Activated CD8-positive, alpha-beta T cell treated with anti-CD3 and anti-CD28 coated beads for 36 hours (primary cell): ENCODE measurements at regions not wholly inside any gene's neighbourhood (a gene's known extent, or its start where the extent isn't known, plus 50 kb on each side); places are given as distances from the start of the nearest gene placed in this dataset.

Experiments
- ATAC-seq: fragments of 200-7000 bp; cut with Tn5 transposase; one replicate; pipeline ENCODE4 v1.10.0; 2021; ENCODE audit warnings: mild to moderate bottlenecking, moderate library complexity
- CTCF ChIA-PET: fragments of 350-600 bp; sonication (Branson Sonifier 250); formaldehyde crosslinking; loops from one replicate; lab custom pipeline; 2021; ENCODE audit warnings: antibody characterized with exemption; lab: Charles Lee
- POLR2A ChIA-PET: fragments of 350-600 bp; sonication (Branson Sonifier 250); formaldehyde crosslinking; loops from one replicate; lab custom pipeline; 2021; ENCODE audit warnings: antibody characterized with exemption; lab: Charles Lee
- DNase-seq: peaks from one replicate; pipeline ENCODE4 v3.0.0-alpha.2; 2020
- H3K27ac Mint-ChIP-seq: one replicate; pipeline ENCODE4 v1.8.0; 2021; ENCODE audit warnings: mild to moderate bottlenecking, mixed read lengths
- H3K27me3 Mint-ChIP-seq: one replicate; pipeline ENCODE4 v1.8.0; 2021; ENCODE audit warnings: mixed read lengths
- H3K36me3 Mint-ChIP-seq: one replicate; pipeline ENCODE4 v1.8.0; 2021; ENCODE audit warnings: low read depth, mixed read lengths
- H3K4me1 Mint-ChIP-seq: one replicate; pipeline ENCODE4 v1.8.0; 2021; ENCODE audit warnings: low read depth, mixed read lengths
- H3K4me3 Mint-ChIP-seq: one replicate; pipeline ENCODE4 v1.8.0; 2021; ENCODE audit warnings: mild to moderate bottlenecking, moderate library complexity, mixed read lengths
- H3K9me3 Mint-ChIP-seq: one replicate; pipeline ENCODE4 v1.8.0; 2021; ENCODE audit warnings: mixed read lengths
- CTCF ChIP-seq: fragments of 200-600 bp; IDR thresholded peaks from one replicate; pipeline ENCODE4 v1.8.0; 2022; ENCODE audit warnings: antibody characterized with exemption, mild to moderate bottlenecking
- intact Hi-C: fragments of 100-400 bp; cut with micrococcal nuclease; formaldehyde crosslinking; loops from one replicate; pipeline ENCODE4 v1.10.0; 2022

- Mint-ChIP-seq H3K9me3 (no peaks in the 10 kb centered on the region), H3K36me3 (no peaks in the 10 kb centered on the region), H3K27me3 (no peaks in the 10 kb centered on the region), H3K4me3 (no peak overlapping the region), H3K27ac (no peak overlapping the region), H3K4me1 (no peaks in the 10 kb centered on the region)
- no peak for DNase-seq
- ChIA-PET CTCF (no interaction called here), POLR2A (no interaction called here)
- intact Hi-C loops, result no loop called here
- no peak for ATAC-seq
- no peak for TF ChIP-seq CTCF
These were observed 255.9 kb downstream of the FAT3 start for GRCh38 chr11:92480499-92480898.

DNA sequence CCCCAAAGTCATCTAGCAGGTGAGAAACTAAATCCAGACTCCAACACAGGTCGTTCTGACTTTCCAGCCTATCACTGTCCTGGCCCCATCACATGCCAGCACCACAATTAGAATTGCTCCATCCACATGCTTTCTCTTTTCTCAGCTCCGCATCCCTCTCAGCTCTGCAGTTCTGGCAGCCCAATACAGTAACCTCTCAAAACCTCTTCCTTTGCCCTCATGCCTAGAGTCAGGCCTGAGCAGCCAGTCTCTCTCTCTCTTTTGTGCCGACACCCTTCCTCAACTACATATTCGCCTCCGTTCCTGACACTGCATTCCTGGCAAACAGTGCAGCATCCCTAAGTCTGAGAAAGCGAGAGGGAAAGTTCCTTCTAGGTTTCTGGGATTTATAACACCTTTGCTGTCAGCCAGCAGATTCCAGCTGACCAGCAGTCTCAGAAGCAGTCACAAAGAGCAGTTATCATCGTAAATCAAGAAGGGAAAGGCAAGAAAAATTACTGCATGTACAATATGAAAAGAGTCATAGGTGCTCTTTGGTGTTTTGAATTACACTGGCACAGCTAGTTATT, 258.0 kb downstream of the FAT3 start:
- Mint-ChIP-seq H3K9me3 (no peaks in the 10 kb centered on the region), H3K27ac (no peak overlapping the region), H3K36me3 (no peaks in the 10 kb centered on the region), H3K27me3 (no peaks in the 10 kb centered on the region), H3K4me1 (no peaks in the 10 kb centered on the region), H3K4me3 (no peak overlapping the region)
- intact Hi-C loops, result no loop called here
- DNase-seq, result no peak
- ATAC-seq, result no peak
- TF ChIP-seq CTCF, result no peak
- ChIA-PET CTCF (no interaction called here), POLR2A (no interaction called here)

DNA sequence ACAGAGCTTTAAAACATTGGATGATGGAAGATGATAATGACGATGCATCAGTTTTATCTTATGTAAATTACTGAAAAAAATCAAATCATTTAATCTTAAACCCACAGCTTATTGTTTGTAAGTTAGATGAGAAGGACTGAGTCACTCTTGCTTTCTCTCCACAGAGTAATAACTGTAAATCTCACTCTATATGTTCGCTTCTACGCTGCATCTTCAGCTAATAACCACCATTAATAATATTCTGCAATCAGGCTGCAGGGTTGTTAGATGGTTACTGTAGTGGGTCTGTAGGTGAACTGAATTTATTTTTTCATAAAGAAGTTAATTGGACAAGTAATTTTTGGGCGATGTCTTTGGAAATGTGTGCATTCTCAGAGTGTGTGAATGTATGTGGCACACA, 260.0 kb downstream of the FAT3 start:
- ChIA-PET CTCF (no interaction called here), POLR2A (no interaction called here)

DNA sequence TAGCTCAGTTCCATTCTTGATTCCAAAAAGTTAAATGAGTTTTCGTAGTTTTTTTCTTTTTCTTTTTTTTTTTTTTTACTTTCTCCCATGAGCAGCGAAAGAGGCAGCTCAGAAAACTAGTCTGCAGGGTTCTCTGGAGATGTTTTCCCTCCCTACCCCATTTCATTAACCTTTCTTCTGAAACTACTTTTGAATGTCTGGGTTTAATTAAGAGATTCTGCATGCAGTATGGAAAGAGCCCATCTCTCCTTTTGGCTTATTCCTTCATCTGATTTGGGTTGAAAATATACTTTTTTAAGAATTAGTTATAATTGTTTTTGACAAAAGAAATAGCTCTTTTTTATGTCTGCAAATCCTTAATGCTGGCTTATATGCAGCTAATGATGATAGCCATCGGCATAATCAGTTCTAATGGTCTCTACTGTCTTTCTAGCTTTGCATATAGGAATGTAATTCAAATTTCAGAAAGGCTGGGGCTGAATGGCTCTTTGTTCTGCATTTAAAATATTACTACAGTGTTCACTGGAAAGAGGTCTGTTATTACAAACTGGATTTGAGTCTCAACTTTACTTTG, 265.3 kb downstream of the FAT3 start:
- Mint-ChIP-seq H3K27ac (no peak overlapping the region), H3K36me3 (no peaks in the 10 kb centered on the region), H3K4me3 (no peak overlapping the region), H3K4me1 (no peaks in the 10 kb centered on the region), H3K27me3 (no peaks in the 10 kb centered on the region), H3K9me3 (no peaks in the 10 kb centered on the region)
- POLR2A ChIA-PET, result no interaction called here
- TF ChIP-seq CTCF, result no peak
- CTCF ChIA-PET, result no interaction called here
- intact Hi-C loops, result no loop called here
- ATAC-seq (no peak), DNase-seq (no peak)

More for the DNA sequence above, 260.0 kb downstream of the FAT3 start:
- no peaks in the 10 kb centered on the region for H3K36me3 Mint-ChIP-seq
- H3K27ac Mint-ChIP-seq, result no peak overlapping the region
- no peaks in the 10 kb centered on the region for H3K27me3 Mint-ChIP-seq
- no peak for TF ChIP-seq CTCF
- intact Hi-C loops, result no loop called here
- DNase-seq (no peak), ATAC-seq (no peak)
- no peaks in the 10 kb centered on the region for H3K9me3 Mint-ChIP-seq
- no peak overlapping the region for H3K4me3 Mint-ChIP-seq
- no peaks in the 10 kb centered on the region for H3K4me1 Mint-ChIP-seq

DNA sequence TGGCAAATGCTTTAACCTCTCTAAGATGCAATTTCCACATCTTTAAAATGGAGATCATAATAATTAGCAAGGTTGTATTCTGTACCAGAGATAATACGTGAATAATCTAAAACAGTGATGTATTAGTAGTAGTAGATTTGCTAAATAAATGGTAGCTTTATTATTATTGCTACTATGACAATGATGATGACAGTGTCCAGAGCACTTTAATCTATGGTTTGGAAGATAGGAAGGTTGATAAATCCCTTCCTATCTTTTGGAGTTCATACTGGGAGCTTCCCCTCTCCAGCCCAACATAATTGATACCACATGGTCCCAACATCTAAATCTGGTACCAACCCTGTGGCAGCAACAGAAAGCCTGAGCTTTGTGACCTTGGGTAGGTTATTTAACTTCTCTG, 267.8 kb downstream of the FAT3 start:
- Mint-ChIP-seq H3K4me1 (no peaks in the 10 kb centered on the region), H3K27me3 (no peaks in the 10 kb centered on the region), H3K27ac (no peak overlapping the region), H3K36me3 (no peaks in the 10 kb centered on the region), H3K9me3 (no peaks in the 10 kb centered on the region), H3K4me3 (no peak overlapping the region)
- POLR2A ChIA-PET, result no interaction called here
- intact Hi-C loops, result no loop called here
- TF ChIP-seq CTCF, result no peak
- CTCF ChIA-PET, result no interaction called here
- ATAC-seq (no peak), DNase-seq (no peak)
